Stimulated activated CD8-positive, alpha-beta memory T cell treated with anti-CD3 and anti-CD28 coated beads, Interleukin-15, amount 100 ng/mL, for 48 hours (primary cell): ENCODE measurements at regions not wholly inside any gene's neighbourhood (a gene's known extent, or its start where the extent isn't known, plus 50 kb on each side); places are given as distances from the start of the nearest gene placed in this dataset.
A peak's percentile ranks its signal among the peaks of the same experiment; 100 is the strongest.

Experiments used
- DNase-seq, 2 donors: peaks; one replicate each; pipeline ENCODE4 v3.0.0-alpha.2; 2020; ENCODE audit warnings: low read depth in 2 of 2

GRCh38 chr1:21346365-21347071, 56.3 kb upstream of the ECE1 start:
- no peak for DNase-seq

GRCh38 chr1:21344750-21345443, 54.6 kb upstream of the ECE1 start:
- no peak for DNase-seq

- no peak for DNase-seq
Observed at GRCh38 chr1:21344098-21344749, 54.0 kb upstream of the ECE1 start.

GRCh38 chr1:21342961-21343838, 52.9 kb upstream of the ECE1 start:
- peak in 1 of 2 donors; percentile 46 for DNase-seq

GRCh38 chr1:21341517-21342078, 51.3 kb upstream of the ECE1 start:
- no peak for DNase-seq

- DNase-seq: no peak
Observed at GRCh38 chr1:21341022-21341421, 50.8 kb upstream of the ECE1 start.

GRCh38 chr1:21340230-21340945, 50.1 kb upstream of the ECE1 start:
- no peak for DNase-seq
